SK-N-SH (cell line): ENCODE measurements at regions not wholly inside any gene's neighbourhood (a gene's known extent, or its start where the extent isn't known, plus 50 kb on each side); places are given as distances from the start of the nearest gene placed in this dataset.

ENCODE experiments used
- CTCF ChIA-PET: fragments of 300-600, 350-600 bp; formaldehyde crosslinking; extraction: SDS; loops from one replicate; lab custom pipeline; 2021; lab: Yijun Ruan, JAX
- POLR2A ChIA-PET: fragments of 350-600 bp; sonication (Branson Sonifier 250); formaldehyde crosslinking; extraction: SDS; loops from one replicate; lab custom pipeline; 2020; ENCODE audit warnings: antibody characterized with exemption, inconsistent platforms; lab: Yijun Ruan, JAX
- DNase-seq: peaks from one replicate; pipeline ENCODE4 v3.0.0; 2012
- H2AFZ ChIP-seq: fragments of 200-600 bp; sonication (generic); 2 replicates; pipeline ENCODE4 v1.8.1; 2016; ENCODE audit warnings: antibody characterized with exemption, mild to moderate bottlenecking, low read depth
- H3F3A ChIP-seq: fragments of 200-600 bp; sonication (generic); replicated peaks from 2 replicates; pipeline ENCODE3; 2016; ENCODE audit warnings: antibody characterized with exemption, mild to moderate bottlenecking; ENCODE audit not compliant: insufficient read depth
- H3K27ac ChIP-seq, 2 experiments: fragments of 200-500 bp in 1 of 2; fragments of 200-600 bp in 1 of 2; sonication (Bioruptor generic) in 1 of 2; sonication (generic), shearing (Covaris generic) in 1 of 2; 2 replicates each; pipeline versions ENCODE4 v1.5.1 to v1.6.1; 2014 to 2016; ENCODE audit warnings: low read depth in 2 of 2, inconsistent platforms in 1 of 2, low read length in 1 of 2, mild to moderate bottlenecking in 1 of 2, mixed read lengths in 1 of 2
- H3K27me3 ChIP-seq: fragments of 200-600 bp; sonication (generic), shearing (Covaris generic); 2 replicates; pipeline ENCODE4 v1.6.1; 2016; ENCODE audit warnings: mixed run types; ENCODE audit not compliant: insufficient read depth
- H3K36me3 ChIP-seq, 2 experiments: fragments of 200-500 bp in 1 of 2; fragments of 200-600 bp in 1 of 2; sonication (Bioruptor generic) in 1 of 2; sonication (generic) in 1 of 2; replicated peaks in 1 of 2; 2 replicates each; pipeline versions ENCODE3 to v1.5.1; 2014 to 2016; ENCODE audit warnings: low read length in 1 of 2, mild to moderate bottlenecking in 1 of 2; ENCODE audit not compliant: insufficient read depth in 2 of 2, control insufficient read depth in 1 of 2
- H3K4me1 ChIP-seq, 2 experiments: fragments of 200-500 bp in 1 of 2; fragments of 200-600 bp in 1 of 2; sonication (Bioruptor generic) in 1 of 2; sonication (generic), shearing (Covaris generic) in 1 of 2; 2 replicates each; pipeline versions ENCODE4 v1.5.1 to v1.6.1; 2014 to 2016; ENCODE audit warnings: low read depth in 1 of 2, low read length in 1 of 2, mixed run types in 1 of 2; ENCODE audit not compliant: insufficient read depth in 2 of 2, control insufficient read depth in 1 of 2
- H3K4me2 ChIP-seq: fragments of 200-600 bp; sonication (generic), shearing (Covaris generic); 2 replicates; pipeline ENCODE4 v1.6.1; 2017; ENCODE audit warnings: mixed run types
- H3K4me3 ChIP-seq, 2 experiments: fragments of 200-500 bp in 1 of 2; fragments of 200-600 bp in 1 of 2; sonication (Bioruptor generic) in 1 of 2; sonication (generic), shearing (Covaris generic) in 1 of 2; 2 replicates each; pipeline versions ENCODE4 v1.5.1 to v1.8.1; 2014 to 2016; ENCODE audit warnings: low read depth in 2 of 2, inconsistent platforms in 1 of 2, low read length in 1 of 2, mild to moderate bottlenecking in 1 of 2, mixed read lengths in 1 of 2, moderate library complexity in 1 of 2
- H3K79me2 ChIP-seq: fragments of 200-600 bp; sonication (generic); 2 replicates; pipeline ENCODE4 v1.8.1; 2017; ENCODE audit warnings: mild to moderate bottlenecking; ENCODE audit not compliant: insufficient read depth
- H3K9ac ChIP-seq: fragments of 200-600 bp; sonication (generic); 2 replicates; pipeline ENCODE4 v1.6.1; 2017; ENCODE audit warnings: mixed run types
- H3K9me2 ChIP-seq: fragments of 200-600 bp; sonication (generic); 2 replicates; pipeline ENCODE4 v1.6.1; 2017; ENCODE audit warnings: mixed run types
- H3K9me3 ChIP-seq: fragments of 200-600 bp; sonication (generic); 2 replicates; pipeline ENCODE4 v1.6.1; 2017; ENCODE audit warnings: mixed run types, mild to moderate bottlenecking, moderate library complexity
- H4K20me1 ChIP-seq: fragments of 200-600 bp; sonication (generic); 2 replicates; pipeline ENCODE4 v1.6.1; 2017; ENCODE audit warnings: mild to moderate bottlenecking, mixed run types; ENCODE audit not compliant: insufficient read depth
- ELF1 ChIP-seq: IDR thresholded peaks from 2 replicates; pipeline ENCODE4 v1.4.0; 2012
- EP300 ChIP-seq, 2 experiments: IDR thresholded peaks; 2 replicates each; pipeline versions ENCODE4 v1.4.0 to v1.6.1; 2012; ENCODE audit warnings: borderline replicate concordance in 1 of 2, low read depth in 1 of 2, low read length in 1 of 2
- EZH2phosphoT487 ChIP-seq: fragments of 200-600 bp; sonication (generic); IDR thresholded peaks from 2 replicates; pipeline ENCODE4 v1.6.1; 2017; ENCODE audit warnings: low read depth, mixed run types, mild to moderate bottlenecking, antibody characterized with exemption, moderate library complexity, borderline replicate concordance
- FOSL2 ChIP-seq: IDR thresholded peaks from 2 replicates; pipeline ENCODE4 v1.4.0; 2012; ENCODE audit warnings: low read depth, mild to moderate bottlenecking, moderate library complexity, borderline replicate concordance
- GATA2 ChIP-seq: sonication (generic); formaldehyde crosslinking; IDR thresholded peaks from 2 replicates; pipeline ENCODE4 v1.5.0; 2020; ENCODE audit warnings: mild to moderate bottlenecking, missing genetic modification reagents
- JUND ChIP-seq: IDR thresholded peaks from 2 replicates; pipeline ENCODE4 v1.4.0; 2012
- MXI1 ChIP-seq: IDR thresholded peaks from 2 replicates; pipeline ENCODE4 v1.6.1; 2012; ENCODE audit warnings: mild to moderate bottlenecking, low read depth, low read length, improper control_type of control experiment
- NFIC ChIP-seq: IDR thresholded peaks from 2 replicates; pipeline ENCODE4 v1.4.0; 2012; ENCODE audit warnings: borderline replicate concordance
- NRF1 ChIP-seq: IDR thresholded peaks from 2 replicates; pipeline ENCODE4 v1.6.1; 2012; ENCODE audit warnings: low read depth, mild to moderate bottlenecking, low read length
- POLR2AphosphoS5 ChIP-seq: IDR thresholded peaks from 2 replicates; pipeline ENCODE4 v1.6.1; 2012; ENCODE audit warnings: low read depth, low read length
- RXRA ChIP-seq: IDR thresholded peaks from 2 replicates; pipeline ENCODE4 v1.4.0; 2012; ENCODE audit warnings: low read depth, mild to moderate bottlenecking, borderline replicate concordance
- TCF12 ChIP-seq: IDR thresholded peaks from 2 replicates; pipeline ENCODE4 v1.4.0; 2012
- TEAD4 ChIP-seq: IDR thresholded peaks from 2 replicates; pipeline ENCODE4 v1.4.0; 2012; ENCODE audit warnings: mild to moderate bottlenecking, borderline replicate concordance; ENCODE audit not compliant: insufficient read depth
- YY1 ChIP-seq: IDR thresholded peaks from 2 replicates; pipeline ENCODE4 v1.4.0; 2012; ENCODE audit warnings: low read depth, mild to moderate bottlenecking
- WGBS: methylation state at CpG from one replicate; pipeline ENCODE4 v1.1.6; 2017; ENCODE audit warnings: low lambda C conversion rate; 5-methylcytosine and 5-hydroxymethylcytosine counted together
- TF ChIP-seq, protein P1 (sequence below): fragments of 150-350 bp; IDR thresholded peaks from 2 replicates; pipeline ENCODE4 v1.6.1; 2017; ENCODE audit warnings: antibody characterized with exemption, low read length, low read depth, borderline replicate concordance
- TF ChIP-seq, protein P2 (sequence below): IDR thresholded peaks from 2 replicates; pipeline ENCODE4 v1.4.0; 2012; ENCODE audit warnings: low read depth, borderline replicate concordance
- TF ChIP-seq, protein P3 (sequence below): IDR thresholded peaks from 2 replicates; pipeline ENCODE4 v1.4.0; 2012; ENCODE audit warnings: low read depth, borderline replicate concordance
- TF ChIP-seq, protein P4 (sequence below): fragments of 150-350 bp; IDR thresholded peaks from 2 replicates; pipeline ENCODE4 v1.6.1; 2016; ENCODE audit warnings: mild to moderate bottlenecking, low read depth, low read length

DNA sequence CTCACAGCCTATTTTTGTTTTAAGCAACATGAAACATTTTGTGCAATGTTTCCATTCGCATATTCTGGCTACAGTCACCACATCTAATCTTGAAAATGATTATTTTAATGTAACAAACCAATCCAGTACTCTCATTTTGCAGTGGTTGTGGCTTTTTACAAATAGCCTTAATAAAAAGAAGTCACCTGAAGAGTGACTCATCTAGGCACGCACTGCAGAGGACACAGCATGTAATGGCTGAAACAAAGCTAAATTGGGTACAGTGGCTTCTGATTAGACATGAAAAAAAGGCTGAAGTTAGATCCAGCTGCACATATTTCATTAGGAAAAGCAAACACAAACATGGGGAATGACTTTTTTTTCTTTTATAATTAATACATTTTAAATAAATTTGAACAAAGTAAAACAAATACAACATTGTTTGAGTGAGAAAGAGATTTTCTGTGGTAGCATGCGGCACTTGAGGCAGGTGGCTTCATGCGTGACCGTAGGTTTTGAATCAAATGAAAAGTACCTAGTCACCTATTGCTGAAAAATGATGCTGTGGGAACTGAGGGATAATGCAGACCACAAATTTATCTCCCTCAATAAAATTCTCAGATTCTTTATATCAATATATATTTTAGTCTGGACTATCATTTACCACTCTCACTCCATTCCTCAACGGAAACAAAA, 240.8 kb upstream of the DDX53 start:
- Histone ChIP-seq H3K36me3 (no peaks in the 10 kb centered on the region), H3F3A (no peaks in the 10 kb centered on the region), H3K4me3 (no peak overlapping the region), H3K9ac (no peak overlapping the region), H2AFZ (no peak overlapping the region), H3K27ac (no peak overlapping the region), H4K20me1 (no peaks in the 10 kb centered on the region), H3K79me2 (no peaks in the 10 kb centered on the region), H3K4me1 (no peaks in the 10 kb centered on the region), H3K9me3 (no peaks in the 10 kb centered on the region), H3K27me3 (0 out of 2 replicates have a peak, but pooled peaks cover 4% of the 10 kb centered on the region), H3K4me2 (no peak overlapping the region), H3K9me2 (no peaks in the 10 kb centered on the region; the same call in 1 of the 2 replicates)
- ChIA-PET CTCF (interaction anchor here (4.3 kb wide), 1 partner anchor 11 kb away, joined by 23 read pairs; no protein-coding TSS in a partner anchor), POLR2A (no interaction called here)
- WGBS, result 38% methylated on average over 6 of the region's 6 CpGs
- no peak for TF ChIP-seq TCF12
- TF ChIP-seq, protein P1, sequence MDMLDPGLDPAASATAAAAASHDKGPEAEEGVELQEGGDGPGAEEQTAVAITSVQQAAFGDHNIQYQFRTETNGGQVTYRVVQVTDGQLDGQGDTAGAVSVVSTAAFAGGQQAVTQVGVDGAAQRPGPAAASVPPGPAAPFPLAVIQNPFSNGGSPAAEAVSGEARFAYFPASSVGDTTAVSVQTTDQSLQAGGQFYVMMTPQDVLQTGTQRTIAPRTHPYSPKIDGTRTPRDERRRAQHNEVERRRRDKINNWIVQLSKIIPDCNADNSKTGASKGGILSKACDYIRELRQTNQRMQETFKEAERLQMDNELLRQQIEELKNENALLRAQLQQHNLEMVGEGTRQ, result no peak
- TF ChIP-seq, protein P2, sequence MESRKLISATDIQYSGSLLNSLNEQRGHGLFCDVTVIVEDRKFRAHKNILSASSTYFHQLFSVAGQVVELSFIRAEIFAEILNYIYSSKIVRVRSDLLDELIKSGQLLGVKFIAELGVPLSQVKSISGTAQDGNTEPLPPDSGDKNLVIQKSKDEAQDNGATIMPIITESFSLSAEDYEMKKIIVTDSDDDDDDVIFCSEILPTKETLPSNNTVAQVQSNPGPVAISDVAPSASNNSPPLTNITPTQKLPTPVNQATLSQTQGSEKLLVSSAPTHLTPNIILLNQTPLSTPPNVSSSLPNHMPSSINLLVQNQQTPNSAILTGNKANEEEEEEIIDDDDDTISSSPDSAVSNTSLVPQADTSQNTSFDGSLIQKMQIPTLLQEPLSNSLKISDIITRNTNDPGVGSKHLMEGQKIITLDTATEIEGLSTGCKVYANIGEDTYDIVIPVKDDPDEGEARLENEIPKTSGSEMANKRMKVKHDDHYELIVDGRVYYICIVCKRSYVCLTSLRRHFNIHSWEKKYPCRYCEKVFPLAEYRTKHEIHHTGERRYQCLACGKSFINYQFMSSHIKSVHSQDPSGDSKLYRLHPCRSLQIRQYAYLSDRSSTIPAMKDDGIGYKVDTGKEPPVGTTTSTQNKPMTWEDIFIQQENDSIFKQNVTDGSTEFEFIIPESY, result no peak
- no peak for TF ChIP-seq ELF1
- TF ChIP-seq NRF1, result no peak
- no peak for TF ChIP-seq GATA2 (CRISPR knock-in tag)
- TF ChIP-seq MXI1, result no peak
- TF ChIP-seq, protein P3, sequence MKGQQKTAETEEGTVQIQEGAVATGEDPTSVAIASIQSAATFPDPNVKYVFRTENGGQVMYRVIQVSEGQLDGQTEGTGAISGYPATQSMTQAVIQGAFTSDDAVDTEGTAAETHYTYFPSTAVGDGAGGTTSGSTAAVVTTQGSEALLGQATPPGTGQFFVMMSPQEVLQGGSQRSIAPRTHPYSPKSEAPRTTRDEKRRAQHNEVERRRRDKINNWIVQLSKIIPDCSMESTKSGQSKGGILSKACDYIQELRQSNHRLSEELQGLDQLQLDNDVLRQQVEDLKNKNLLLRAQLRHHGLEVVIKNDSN, result no peak
- TF ChIP-seq YY1, result no peak
- no peak for TF ChIP-seq EZH2phosphoT487
- no peak for DNase-seq

DNA sequence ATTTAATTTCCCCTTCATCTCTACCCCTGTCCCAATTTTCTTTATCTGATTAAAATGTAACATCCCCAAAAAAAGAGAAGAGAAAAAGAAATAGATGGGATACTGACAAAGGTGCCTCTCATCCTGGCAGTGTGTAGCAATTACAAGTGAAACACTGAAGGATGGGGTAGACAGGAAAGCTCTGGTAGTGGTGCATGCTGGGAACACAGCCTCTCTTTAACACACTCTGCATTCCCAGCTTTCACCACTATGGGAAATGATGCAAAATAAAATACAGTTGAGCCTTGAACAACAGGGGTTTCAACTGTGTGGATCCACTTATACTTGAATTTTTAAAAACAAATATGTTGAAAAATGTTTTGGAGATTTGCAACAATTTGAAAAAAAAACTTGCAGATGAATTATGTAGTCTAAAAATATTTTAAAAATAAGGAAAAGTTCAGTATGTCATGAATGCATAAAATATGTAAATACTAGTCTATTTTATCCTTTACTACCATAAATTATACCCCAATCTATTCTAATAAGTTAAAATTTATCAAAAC, 239.2 kb upstream of the DDX53 start:
- Histone ChIP-seq H3K27me3 (0 out of 2 replicates have a peak, but pooled peaks cover 4% of the 10 kb centered on the region), H2AFZ (no peak overlapping the region), H3K79me2 (no peaks in the 10 kb centered on the region), H3K36me3 (no peaks in the 10 kb centered on the region), H3K4me2 (no peak overlapping the region), H3K9me3 (no peaks in the 10 kb centered on the region), H3K9me2 (no peaks in the 10 kb centered on the region; the same call in 1 of the 2 replicates), H3K4me3 (no peak overlapping the region), H3K9ac (no peak overlapping the region), H3F3A (no peaks in the 10 kb centered on the region), H3K4me1 (no peaks in the 10 kb centered on the region), H3K27ac (no peak overlapping the region), H4K20me1 (no peaks in the 10 kb centered on the region)
- DNase-seq, result peak; percentile 7
- ChIA-PET CTCF (interaction anchor here (0.6 to 4.3 kb wide), 2 partner anchors 12 to 115 kb away, joined by 3 to 23 read pairs; no protein-coding TSS in a partner anchor), POLR2A (no interaction called here)
- no peak for TF ChIP-seq POLR2AphosphoS5
- no peak for TF ChIP-seq TCF12
- no peak for TF ChIP-seq TEAD4
- no peak for TF ChIP-seq JUND
- TF ChIP-seq, protein P4, sequence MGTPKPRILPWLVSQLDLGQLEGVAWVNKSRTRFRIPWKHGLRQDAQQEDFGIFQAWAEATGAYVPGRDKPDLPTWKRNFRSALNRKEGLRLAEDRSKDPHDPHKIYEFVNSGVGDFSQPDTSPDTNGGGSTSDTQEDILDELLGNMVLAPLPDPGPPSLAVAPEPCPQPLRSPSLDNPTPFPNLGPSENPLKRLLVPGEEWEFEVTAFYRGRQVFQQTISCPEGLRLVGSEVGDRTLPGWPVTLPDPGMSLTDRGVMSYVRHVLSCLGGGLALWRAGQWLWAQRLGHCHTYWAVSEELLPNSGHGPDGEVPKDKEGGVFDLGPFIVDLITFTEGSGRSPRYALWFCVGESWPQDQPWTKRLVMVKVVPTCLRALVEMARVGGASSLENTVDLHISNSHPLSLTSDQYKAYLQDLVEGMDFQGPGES, result no peak
- TF ChIP-seq FOSL2, result no peak
- no peak for TF ChIP-seq YY1
- TF ChIP-seq, protein P3, result no peak
- TF ChIP-seq EP300 (IDR thresholded peaks at IDR 0.05; ENCODE audit: borderline replicate concordance in 1 of 2, low read depth in 1 of 2, low read length in 1 of 2), result no peak
- TF ChIP-seq GATA2 (CRISPR knock-in tag), result no peak
- TF ChIP-seq NFIC, result no peak
- TF ChIP-seq, protein P1, result no peak
- no peak for TF ChIP-seq RXRA
